Dermis microvascular lymphatic vessel endothelial cell (primary cell): ENCODE measurements at regions not wholly inside any gene's neighbourhood (a gene's known extent, or its start where the extent isn't known, plus 50 kb on each side); places are given as distances from the start of the nearest gene placed in this dataset.
A peak's percentile ranks its signal among the peaks of the same experiment; 100 is the strongest.

ENCODE experiments used
- DNase-seq, 2 donors: peaks; one replicate each; pipeline versions ENCODE4 v3.0.0 to v3.0.0-alpha.2; 2010; ENCODE audit warnings: low read depth in 2 of 2

DNA sequence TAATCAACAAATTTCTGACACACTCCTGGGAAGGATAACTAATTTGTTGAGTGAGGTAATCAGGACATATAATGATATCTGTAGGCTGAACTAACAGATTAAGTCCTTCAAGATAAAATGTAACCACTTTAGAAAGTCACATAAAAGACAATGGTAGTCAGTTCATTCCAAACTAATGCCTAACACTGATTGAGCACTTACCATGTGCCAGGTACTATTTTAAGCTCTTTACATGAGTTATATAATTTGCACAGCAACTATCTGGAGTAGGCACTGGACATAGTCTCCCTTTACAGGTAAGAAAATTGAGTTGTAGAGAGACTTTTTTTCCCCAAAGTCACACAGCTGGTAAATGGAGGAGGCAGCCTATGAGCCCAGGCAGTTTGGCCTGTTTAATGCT, 211.2 kb upstream of the CFAP20DC start:
- no peak for DNase-seq

DNA sequence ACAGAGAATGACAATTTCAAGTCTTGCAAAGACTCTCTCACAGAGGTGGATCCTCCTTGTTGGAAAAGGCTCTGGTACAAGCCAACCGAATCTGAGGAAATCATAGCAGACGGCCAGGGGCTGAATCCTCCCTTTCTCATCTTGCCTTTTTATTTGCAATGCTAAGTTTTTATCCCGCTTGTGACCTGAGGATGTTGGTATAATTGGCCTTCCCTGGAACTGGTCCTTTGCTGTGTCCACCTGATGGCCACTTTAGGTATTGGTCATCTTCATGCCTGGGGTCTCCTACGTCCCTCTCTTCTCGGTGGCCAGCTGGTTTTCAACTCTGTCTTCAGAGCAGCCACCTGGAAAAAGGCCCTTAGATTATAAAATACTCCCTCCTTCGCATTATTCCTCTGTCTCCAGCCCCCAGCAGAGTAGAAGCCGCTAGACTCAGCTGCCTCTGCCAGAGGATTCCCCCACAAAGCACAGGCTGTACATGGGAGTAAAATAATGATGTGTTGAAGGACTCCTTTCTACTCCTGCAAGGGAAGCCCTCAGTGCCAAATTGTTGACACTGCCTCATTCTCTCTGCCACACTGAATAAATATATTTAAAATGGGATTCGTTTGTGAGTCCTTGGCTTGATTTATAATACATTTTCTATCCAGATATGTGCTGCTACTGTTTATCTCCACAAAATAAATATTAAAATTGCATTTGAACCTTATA, 208.9 kb upstream of the CFAP20DC start:
- no peak for DNase-seq

DNA sequence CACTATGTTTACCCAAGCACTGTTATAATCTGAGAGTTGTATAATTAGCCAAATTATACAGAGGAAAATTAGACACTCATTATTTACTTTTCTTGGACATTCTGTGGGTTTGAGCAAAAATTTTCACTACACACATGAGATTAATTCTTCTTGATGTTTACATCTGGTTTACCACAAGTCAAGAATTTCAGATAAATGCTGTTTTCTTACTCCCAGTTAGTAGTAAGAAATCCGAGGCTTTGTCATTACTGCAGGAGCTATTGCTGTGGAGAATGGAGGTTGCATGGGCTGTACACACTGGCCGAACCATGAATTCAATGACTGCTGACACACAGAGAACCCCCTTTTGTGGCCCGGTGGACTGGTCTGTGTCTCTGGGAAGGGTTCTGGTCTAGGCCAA, 207.7 kb upstream of the CFAP20DC start:
- DNase-seq = no peak

DNA sequence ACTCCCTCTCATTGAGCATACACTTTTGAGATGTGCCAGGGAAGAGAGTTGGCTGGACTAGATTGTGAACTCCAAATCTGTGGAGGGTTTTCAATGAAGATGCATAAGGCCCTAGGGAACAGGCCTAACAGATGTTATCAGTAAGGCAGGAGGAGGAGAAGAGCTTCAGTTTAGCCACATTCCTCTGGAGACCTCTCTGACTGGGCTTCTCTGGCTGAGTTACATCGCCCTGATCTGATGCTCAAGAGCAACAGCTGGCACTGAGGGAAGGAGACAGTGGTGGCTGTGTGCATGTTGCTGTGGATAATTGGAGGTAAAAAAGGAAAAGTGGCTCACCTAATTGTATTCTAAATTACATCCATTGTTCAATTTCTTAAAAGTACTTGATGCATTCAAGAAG, 206.4 kb upstream of the CFAP20DC start:
- DNase-seq = no peak

DNA sequence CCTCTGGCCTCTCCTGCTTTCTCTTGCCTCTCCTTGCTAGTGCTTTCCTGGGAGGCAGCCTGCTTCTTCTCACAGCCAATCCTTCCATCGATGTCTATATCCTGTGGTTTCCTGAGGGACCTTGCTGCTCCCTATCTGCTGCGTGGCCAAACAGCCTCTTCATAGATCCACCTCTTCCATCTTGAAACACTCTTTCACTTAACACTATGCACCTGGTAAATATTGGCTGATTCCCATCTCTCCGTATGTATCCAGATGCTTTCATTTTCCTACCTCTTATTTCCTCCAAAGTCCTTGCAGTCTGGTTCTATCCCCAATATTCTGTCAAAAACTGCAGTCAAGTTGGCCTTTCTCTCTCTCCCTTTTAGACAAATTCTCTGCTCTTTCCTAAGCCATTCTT, 205.2 kb upstream of the CFAP20DC start:
- no peak for DNase-seq

DNA sequence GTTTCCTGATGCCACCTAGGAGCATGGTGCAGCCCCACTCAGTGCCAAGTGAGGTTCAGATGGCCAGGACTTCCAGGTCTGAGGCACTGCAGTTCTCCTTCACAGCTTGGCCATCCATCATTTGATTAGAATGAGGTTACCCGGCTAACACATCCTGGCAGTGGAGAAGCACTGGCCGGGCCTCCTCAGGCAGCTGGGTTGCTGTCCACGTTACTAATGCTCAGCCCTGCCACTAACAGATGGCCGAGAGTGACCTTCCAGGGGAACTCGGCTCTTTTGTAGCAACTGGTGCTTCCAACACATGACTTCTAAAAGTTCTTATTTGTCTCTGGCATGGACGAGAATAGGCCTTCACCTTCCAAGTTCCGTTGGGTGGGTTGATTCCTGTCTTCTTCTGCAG, 204.6 kb upstream of the CFAP20DC start:
- no peak for DNase-seq

DNA sequence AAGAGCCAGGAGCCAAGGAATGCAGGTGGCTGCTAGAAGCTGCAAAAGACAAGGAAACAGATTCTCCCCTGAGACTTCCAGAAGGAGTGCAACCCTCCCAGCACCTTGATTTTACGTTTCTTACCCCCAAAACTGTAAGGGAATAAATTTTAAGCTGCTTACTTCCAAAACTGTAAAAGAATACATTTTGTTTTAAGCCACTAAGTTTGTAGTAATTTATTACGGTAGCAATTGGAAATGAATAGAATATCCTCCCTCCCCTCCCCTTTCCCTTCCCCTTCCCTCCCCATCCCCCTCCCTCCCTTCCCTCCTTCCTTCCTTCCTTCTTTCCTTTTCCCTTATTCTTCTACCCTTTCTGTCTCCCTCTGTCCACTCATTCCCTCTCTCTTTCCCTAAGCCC, 203.7 kb upstream of the CFAP20DC start:
- no peak for DNase-seq

DNA sequence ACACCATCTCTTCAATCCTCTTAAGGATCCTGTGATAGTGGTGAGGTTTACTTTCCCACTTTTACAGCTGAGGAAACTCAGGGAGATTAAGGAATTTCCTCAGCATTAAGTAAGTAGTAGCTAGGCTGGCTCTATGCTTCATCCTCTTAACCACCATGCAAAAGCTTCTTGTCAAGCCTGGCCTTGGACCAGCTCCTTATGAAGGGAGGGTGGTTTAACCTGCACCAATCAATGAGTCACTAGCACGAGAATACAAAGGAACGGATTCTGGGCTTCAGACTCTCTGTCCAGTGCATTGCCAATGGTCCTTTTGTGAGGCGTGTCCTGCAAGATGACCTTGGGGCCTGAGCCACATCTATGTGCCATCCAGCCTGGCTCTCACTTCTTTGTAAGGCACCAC, 202.0 kb upstream of the CFAP20DC start:
- DNase-seq = no peak

DNA sequence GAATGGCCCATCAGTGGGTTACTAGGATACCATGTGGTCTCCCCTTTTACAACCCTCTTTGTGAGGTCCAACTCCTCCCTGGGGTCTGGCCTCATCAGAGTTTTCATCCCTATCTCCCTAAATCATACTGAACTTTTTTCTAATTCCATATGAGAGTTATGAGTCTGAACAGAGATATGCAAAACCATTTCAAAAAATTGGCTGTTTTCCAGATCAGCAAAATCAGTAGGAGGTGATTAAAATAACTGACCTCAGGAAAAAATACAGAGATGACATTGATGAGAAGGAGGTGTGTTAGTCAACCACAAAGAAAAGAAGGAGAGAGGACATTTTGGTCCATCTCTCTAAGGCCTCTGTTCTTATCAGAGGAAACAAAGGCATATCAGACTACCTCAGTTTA, 200.8 kb upstream of the CFAP20DC start:
- DNase-seq = no peak

DNA sequence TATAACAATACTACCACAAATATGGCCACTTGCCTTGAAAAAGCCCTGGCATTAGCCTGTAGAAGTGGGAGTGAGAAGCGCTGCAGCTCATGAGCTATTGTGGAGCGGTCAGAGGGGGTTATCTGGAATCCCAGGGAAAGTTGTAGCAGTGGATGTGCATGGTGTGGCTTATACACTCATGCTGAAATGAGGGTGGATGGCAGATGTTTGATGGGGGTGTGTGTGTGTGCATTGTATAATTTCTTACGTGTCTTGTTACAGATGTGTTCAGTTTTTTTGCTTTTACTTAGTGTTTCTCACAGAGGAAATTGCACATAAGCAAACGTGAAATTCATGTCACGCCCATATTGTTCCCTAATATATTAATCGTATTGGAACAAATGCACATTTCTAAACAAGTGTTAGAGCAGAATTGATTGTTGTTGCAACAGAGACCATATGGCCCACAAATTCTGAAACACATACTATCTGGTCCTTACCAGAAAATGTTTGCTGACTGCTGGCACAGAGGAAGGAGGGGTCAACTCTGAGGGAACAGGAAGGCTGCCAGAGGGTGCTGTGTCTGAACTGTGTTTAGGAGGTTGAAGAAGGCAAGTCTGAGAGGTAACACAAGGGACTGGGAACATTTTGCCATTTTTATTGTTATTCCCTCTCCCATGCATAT, 200.0 kb upstream of the CFAP20DC start:
- DNase-seq = no peak

DNA sequence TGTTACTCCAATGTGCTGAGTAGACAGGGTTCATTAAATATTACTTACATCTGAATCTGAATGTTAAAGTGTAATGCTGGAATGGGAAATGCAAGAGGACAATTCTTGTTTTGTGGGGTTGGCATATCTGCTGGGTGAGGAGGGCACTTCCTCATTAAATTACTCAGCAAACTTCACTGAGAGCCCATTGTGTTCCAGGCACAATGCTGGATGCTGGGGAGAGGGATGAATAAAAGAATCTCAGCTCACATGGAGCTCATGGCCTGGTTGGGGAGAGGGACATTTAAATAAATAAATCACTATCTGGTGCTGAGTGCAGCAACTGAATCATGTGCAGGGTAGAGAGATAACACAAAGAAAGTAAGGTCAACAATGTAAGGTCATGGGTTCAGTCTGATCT, 199.2 kb upstream of the CFAP20DC start:
- DNase-seq = peak in 1 of 2 donors; percentile 1

DNA sequence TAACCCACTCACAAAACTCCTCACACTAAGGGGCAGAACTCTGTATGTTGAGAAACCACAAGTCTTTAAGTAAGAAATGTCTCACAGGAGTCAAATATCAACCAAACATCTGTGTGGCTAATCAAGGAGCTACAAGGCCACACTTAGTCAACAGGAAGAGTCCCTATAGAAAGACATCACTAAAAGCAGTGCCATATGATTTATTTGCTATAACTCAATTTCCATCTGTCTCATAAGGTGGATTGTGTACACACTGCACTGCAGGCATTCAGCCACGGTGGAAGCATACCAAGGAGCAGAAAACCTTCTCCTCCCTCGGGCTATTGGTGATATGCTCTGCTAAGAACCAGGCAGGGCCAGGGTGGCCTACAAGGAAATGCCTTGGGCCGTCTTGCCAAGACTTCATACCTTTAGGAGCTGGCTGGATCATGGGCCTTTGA, 197.6 kb upstream of the CFAP20DC start:
- no peak for DNase-seq

DNA sequence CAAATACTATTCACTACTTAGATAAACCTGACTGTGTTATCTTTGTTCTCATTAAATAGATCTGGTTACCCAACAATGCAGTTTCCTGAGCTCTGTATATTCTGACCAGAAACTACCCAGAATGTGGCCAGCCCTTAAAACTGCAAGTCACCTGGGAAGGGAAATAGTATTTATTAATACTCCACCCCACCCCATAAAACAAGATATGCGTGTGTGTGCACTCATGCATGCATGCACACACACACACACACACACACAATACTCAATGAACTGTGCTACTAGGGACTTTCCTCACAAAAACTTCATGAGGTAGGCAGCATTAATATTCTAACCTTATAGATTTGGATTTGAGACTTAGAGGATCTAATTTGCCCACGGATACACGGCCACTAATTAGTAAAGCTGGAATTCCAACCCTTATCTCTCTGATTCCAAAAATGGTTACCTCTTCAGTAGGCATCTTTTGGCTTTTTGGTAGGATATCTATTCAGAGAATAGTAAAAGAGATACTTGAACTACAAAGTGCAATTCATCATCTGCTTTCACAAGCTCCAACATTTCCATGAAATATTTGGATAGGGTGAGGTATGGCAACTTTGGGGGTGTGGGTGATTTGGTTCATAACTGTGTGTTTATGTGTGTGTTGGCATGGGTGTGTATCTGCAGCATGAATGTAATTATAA, 197.0 kb upstream of the CFAP20DC start:
- DNase-seq = no peak

DNA sequence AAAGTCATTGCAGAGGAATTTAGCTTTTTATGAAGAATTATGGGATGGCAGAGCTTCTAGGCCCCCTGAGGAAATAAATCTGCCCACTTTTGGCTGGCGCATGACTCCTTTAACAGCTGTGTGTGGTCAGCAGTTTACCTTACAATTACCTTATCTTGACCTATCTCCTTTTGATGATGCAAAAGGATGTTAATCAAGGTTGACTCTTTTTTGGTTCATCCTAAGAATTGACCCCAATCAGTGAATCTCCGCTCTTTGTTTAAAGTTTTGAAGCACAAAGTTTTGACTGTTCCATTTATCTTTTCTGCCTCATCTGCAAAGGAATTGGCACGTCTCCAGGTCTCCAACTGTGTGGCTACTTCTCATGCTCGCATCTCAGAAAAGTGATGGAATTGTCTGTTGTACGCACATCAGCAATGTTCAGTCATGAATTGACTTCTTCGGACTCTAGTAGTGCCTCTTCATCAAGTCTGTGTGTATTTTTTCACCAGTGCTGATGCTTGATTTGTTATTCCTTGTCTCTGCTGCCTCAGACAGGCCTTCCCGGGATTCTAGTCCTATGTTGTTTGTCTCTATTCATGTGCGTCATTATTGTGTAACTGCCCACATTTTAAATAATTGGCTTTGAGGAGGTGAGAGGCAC, 196.2 kb upstream of the CFAP20DC start:
- DNase-seq = no peak

DNA sequence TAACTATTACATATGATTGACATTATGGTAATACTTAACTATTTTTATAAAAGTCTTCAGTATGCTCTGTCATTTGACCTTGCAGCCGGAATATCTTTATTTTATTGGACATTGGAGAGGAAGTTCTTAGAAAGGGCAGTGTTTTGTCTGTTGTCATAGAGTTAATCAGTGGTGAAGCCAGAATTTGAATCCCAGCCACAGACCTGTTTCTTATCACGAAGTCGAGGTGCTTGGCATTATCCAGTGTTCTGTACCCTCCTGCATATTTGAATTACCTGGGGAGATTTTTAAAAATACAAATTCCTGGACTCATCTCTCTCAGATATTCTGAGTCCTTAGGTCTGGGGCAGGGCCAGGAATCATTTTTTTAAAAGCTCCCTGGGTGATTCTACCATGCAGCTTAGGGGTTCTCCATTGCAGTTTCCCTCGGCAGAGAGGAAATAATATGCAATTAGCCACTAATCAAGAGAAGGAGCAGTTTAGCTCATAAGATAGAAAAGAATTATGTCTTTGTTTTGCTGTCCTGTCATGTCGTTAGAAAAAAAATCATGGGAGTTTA, 195.6 kb upstream of the CFAP20DC start:
- DNase-seq = no peak

DNA sequence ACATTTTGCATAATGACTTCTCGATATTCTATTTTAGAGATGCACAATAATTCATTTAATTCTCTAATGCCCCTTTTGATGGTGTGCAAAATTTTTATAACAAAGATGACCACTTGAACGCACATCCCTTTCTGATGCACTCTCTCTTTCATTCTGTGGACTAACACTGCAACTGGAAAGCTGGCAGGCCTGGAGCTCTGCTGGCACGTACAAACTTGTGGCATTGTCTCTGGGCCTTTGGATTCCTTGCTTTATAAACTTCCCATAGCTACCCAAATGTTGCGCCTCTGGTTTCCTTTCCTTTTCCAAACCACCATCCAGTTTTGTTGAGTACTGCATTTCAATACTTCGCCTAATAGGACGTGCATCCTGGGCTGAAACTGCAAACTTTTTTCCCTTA, 194.5 kb upstream of the CFAP20DC start:
- no peak for DNase-seq

DNA sequence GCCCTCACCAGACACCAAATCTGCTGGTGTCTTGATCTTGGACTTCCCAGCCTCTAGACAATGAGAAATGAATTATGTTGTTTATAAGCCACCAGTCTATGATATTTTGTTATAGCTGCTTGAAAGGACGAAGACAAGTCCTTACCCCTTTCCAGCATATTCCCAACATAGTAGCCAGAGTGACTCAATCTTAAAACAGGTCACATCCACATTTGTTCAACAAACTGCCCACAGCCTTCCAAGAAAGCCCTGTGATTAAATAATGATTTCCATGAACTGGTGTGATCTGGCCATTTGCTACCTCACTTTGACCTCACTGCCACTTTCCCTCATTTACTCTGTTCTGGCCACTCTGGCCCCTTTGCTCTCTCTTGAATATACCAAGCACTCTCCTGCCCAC, 193.7 kb upstream of the CFAP20DC start:
- no peak for DNase-seq

DNA sequence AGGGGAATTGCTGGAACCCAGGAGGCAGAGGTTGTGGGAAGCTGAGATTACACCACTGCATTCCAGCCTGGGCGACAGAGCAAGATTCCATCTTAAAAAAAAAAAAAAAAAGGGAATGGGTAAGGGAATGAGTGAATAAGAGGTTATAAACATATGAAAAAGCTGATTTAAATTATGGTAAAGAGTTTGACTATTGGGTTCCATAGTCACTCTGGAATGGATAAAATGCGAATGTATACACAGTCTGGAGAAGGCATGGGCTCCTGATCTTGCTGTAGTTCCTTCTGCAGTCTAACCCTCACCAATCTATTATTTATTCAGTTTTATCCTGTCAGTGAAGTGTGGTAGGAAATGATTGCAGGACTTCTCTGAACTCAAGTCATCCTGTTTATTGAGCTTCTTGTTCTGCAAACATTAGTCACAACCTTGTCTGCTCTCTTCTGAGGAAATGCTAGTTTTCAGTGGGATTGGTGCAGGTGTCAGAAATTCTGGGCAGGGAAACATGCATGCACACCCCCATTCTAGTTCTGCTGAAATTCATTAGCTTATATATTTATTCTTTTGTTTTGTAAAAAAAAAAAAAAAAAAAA, 190.9 kb upstream of the CFAP20DC start:
- DNase-seq = peak in 1 of 2 donors; percentile 33

DNA sequence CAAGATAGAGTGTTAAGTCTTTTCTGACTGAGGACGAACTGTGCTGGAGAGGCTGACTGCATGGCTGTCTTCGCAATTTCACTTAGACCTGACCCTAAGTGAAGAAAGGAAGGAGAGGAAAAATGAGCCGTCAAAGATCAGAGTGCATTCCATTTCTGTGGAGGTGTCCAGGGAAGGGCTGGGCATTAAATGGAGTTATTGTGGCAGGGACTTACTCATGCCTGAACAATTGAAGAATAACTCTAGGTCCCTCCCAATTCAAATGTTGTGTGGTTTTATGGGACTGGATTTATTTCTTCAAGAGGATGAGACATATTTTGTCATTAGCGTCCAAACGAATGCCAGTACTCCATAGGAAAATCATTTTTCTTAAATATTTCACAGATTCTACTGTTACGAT, 187.3 kb upstream of the CFAP20DC start:
- DNase-seq = no peak

DNA sequence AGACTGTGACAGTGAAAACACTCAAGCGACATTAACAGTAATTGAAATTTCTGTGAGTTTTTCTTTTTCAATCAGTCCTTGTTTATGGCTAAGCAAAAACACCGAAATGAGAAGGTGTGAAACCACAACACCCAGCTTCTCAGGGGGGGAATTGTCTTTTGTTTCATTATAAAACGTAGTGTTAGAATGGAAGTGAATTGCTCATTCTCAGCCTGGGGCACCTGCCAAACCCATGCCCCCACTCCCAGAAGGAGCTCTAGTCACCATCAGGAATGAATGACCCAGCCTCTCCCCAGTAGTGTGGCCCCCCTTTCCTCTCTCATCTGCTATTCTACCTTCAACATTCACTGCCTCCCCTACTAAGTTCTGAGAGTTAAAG, 185.8 kb upstream of the CFAP20DC start:
- no peak for DNase-seq

DNA sequence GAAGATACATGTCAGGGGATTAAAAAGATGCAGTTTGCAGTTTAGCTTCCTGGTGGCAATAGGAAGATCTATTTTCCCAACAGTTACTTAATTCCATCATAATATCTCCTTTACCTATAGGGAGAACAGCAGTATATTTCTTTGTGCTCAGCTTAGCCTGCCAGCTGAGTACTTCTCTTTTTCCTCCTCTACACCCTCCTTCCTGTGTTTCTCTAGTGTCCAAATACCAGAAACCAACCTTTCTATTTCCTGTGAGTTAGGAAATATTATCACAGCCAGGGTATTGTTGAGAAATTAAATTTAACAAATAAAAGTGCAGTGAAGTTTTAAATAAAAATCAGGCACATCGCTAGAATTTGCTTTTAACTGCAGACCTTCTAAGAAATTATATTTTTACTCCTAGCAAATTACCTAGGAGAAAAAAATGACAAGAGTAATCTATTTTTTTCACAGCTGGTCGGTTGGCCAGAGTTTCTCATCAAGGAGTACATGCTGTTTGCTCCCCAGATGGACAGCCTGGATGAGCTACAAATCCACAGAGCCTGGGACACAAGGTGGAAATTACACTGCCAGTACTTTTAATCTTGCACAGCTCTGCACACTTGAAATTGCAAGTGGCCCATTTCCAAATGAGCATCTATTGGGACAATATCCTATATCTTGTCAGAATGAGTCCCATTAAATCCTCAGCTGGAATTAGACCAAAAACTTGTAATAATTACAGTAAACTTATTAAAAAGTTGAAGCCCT, 185.2 kb upstream of the CFAP20DC start:
- DNase-seq = no peak
